NCI-H345 treated with DMSO at 0.1 percent for 48 hours (cell line): ENCODE measurements at regions not wholly inside any gene's neighbourhood (a gene's known extent, or its start where the extent isn't known, plus 50 kb on each side); places are given as distances from the start of the nearest gene placed in this dataset.

Source experiments
- DNase-seq: peaks from one replicate; lab custom pipeline; 2025; ENCODE audit not compliant: unreplicated experiment; lab: John Stamatoyannopoulos, UW

DNA sequence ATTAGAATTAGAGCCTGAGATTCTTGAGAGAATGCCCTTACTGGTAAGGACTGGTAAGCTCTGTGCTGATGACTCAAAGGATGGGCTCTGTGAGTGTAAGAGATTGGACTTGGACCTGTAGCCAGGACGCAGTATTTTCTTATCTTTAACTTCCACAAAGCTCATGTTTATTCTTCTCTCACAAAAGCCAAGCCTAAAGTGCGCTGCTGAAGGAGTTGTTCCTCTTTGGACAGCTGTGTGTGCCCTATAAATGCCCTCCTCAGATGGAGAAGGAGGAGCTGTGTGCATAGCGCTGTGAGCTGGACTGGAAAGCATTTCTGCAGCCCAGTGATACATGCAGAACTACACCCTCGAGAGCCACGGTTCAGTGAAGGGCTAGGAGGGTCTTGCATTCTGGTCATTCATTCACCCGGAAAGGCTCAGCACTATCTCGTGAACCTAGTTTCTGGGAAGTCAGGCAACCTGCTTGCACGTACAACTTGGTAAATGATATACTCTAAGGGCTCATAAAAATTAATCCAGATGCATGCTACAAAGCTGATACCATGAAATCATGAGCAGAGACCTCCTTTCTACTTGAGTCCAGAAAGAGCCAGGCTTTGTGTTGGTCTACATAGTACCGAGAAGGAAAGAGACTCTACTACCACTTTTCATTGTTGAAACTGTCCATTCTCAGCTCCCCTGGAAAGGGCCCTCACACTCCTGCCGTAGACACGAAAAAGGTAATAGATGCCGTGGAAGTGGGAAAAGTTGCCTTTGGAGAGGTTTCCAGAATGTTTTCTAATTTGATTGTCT is 103.0 kb upstream of the TBL1XR1 start:
- no peak for DNase-seq

DNA sequence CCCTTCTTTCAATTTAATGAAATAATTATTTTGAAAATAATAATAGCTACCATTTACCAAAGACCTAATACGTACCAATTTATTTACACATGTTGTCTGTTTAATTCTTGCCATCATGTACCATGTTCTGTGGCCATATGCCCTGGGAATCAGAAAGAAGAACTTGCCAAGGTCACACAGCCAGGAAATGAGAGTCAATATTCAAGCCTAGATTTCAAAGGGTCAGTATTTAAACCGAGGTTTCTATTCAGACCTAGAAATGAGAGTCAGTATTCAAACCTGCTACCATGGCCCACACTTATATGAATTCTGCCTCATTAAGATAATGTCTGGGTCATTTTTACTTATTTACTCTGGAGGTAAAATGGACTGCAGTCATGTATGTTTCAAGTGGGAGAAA is 103.6 kb upstream of the TBL1XR1 start:
- no peak for DNase-seq

DNA sequence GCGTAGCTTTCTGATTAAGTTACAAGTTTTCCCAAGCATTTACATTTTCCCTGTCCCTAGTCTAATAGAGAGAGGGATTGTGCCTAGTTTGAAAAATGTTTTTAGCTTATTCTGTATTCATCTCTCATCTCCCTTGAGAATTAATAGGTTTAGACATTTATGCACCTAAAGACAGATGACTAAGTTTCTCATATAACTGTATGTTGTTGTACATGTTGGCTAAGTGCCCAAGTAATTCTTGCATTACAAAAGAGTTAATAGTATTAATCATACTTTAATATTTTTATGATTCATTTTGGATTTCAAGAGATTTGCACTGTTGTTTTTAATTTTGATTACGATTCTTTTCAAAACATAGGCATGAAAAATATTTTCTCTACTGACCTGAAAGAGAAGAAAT is 109.0 kb upstream of the TBL1XR1 start:
- DNase-seq = no peak

DNA sequence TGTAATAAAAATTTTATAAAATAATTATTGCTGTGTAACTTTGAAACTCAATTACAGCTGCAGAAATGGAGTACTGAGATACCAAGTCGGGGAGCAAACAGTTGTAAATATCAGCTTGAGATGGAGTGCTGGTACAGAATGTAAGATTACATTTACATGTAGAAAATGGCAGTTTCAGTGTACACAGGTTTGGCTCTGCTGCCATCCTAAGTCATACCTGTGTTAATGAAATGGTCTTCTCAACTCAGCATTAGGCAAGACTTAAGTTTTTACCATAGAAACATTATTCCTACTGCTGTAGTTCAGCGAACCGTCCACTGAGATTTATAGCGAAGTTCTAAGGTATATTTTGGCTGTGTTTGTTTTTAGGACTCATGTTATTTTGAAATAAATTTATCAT is 110.1 kb upstream of the TBL1XR1 start:
- DNase-seq = no peak

DNA sequence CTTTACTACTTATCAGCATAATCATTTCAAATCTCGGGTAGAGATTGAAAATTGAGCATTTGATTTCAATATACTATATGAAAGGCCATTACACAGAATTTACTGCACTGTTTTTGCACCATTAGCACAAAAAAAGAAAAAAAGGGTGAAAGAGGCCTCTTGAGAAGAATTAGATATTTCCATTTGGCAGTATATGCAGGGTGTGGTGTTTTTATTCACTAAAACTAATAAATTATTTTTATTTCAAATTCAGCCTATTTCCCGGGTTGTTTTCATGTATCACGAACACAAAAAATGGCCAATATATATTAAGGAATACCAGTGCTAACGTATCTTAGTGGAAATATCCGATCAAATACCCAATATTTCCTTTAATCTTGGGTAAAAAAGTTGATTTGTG is 110.5 kb upstream of the TBL1XR1 start:
- no peak for DNase-seq

DNA sequence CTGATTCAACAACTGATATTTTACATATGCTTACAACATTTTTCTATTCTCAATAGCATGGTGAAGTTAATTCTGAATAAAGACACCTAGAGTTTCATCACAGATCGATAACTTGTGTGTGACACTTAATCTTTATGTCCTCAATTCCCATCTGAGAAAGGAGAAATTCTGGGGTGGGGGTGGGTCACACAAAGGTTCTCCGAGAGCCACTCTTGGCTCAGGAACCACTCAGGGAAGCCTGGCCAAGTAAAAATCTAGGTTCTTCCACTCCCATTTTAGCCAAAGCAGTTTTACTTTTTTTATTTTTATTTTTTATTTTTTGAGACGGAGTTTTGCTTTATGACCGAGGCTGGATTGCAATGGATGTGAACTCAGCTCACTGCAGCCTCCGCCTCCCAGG is 111.0 kb upstream of the TBL1XR1 start:
- no peak for DNase-seq

DNA sequence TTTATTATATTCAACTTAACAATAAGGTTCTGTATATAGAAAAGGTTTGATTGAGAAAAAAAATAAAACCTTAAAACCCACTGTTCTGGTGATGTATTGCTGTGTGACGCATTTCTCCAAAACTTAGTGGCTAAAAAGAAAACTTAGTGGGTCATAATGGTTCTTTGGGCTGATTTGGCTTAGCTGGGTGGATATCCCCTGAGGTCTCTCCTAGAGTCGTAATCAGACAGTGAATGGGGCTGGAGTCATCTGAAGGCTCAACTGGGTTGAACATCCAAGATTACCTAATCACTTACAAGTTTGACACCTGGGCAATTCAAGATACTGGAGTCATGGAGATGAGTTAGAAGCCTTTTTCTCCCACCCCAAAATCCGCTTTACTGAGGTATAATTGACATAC is 111.6 kb upstream of the TBL1XR1 start:
- DNase-seq = no peak

DNA sequence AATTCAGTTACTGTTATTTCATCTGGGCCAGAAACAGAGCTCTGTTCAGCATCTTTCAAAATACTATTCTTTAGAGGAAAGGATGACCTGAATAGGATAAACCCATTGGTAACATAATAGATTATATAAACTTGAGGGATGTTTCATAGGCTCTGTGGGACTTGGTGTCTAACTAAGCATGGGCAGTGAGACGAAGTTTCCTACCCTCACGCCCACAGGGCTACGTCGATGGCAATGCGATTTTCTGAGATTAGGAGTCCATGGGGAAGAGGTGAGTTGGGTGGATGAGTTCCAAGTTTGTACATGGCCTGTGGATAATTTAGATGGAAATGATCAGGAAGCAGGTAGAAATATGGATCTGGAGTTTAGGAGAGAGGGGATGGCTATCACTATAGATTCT is 115.2 kb upstream of the TBL1XR1 start:
- no peak for DNase-seq

DNA sequence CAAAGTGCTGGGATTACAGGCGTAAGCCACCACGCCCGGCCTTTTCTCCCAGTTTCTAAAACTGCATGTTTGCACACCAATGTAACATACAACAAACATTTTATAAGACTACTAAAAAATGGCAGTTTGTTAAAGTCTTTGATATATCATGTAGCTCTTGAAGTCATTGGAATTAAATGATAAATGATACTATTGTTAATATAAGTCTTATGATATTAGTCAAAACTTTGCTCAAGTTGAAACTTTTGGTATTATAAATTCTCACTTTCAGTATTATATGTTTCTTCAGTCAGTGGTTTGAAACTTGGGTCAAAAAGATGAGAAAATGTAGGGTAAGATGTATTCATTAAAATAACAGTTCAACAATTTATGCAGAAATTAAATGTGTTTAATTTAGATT is 117.6 kb upstream of the TBL1XR1 start:
- DNase-seq = no peak

DNA sequence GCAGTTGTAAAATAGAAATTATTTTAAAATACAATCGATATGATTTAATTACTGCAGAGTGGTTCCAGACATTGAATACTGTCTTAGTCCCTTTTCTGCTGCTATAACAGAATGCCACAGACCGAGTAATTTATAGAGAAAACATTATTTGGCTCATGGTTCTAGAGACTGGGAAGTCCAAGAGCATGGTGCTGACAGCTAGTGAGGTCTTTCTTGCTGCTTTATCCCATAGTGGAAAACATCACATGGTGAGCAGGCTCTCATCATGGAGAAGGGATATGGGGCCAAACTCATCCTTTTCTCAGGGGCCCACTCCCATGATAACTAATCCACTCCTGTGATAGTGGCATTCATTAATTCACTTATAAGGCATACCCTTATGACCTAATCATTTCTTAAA is 120.0 kb upstream of the TBL1XR1 start:
- DNase-seq = no peak

DNA sequence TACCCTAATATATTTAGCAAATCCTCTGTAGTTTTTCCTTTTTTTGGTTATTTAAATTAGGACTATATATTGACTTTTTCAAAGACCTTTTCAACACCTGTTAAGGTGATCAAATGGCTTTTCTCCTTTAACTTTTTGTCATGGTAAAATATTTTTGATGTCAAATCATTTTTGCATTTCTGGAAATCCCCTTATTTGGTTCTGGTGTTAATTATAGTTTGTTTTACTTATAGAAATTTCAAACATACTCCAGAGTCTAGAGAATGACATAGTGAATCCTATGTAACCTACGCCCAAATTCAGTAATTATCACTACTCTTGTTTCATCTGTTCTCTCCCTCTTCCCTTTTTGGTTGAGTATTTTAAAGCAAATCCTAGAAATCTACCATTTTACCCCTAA is 121.3 kb upstream of the TBL1XR1 start:
- no peak for DNase-seq

DNA sequence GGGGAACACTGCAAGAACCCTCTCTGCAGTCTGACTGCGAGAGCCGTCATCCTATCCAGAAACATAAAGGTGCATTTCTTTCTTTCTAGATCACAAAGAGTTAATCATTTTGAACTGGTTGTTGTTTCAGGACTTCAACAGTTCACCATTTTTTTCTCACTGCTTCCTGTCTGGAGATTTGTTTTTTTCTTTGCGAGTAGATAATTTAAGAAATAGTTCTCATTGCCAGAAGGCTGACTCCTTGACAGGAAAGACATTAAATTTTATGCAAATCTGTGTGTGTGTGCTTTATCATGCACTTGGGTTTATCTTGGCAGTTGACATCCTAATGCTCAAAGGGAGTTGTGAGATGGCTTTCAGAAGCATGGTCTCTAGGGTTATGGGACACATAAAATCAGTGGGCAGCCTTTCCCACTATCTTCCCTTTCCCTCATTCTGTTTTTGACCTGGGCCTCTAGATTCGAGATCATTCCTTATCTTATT is 123.5 kb upstream of the TBL1XR1 start:
- no peak for DNase-seq

DNA sequence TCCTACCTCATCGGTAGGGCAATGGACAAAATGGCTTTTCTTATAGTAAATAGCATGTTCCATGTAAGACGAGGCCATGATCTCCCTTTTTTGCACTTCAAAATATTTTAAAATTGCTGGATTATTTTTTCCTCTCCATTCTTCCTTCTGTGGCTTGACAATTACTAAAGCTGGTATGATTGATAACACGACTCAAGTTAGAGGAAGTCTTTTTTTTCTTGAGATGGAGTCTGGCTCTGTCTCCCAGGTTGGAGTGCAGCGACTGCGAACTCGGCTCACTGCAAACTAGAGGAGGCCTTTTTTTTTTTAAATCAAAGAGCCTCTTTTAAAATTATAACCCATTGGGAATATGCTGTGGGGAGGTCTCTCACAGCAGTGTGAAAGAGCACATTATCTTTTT is 124.5 kb upstream of the TBL1XR1 start:
- DNase-seq = no peak

DNA sequence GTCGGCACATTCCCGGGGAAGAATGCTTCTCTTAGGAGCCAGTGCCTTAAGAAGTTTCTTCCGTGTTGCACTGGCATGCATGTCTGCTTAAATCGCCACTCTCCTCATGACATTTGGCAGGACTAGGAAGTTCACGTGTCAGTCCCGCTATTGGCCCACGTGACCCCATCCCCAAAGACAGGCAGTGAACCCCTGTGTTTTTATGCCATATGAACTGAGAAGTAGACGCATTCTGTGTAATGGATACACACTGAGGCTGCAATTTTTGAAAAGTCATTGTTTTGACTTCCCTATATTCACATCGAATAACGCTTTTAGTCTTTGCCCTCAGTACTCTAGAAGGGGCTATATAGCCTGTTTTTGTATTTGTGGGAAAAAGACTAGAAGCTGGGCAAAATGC is 125.6 kb upstream of the TBL1XR1 start:
- DNase-seq = no peak

DNA sequence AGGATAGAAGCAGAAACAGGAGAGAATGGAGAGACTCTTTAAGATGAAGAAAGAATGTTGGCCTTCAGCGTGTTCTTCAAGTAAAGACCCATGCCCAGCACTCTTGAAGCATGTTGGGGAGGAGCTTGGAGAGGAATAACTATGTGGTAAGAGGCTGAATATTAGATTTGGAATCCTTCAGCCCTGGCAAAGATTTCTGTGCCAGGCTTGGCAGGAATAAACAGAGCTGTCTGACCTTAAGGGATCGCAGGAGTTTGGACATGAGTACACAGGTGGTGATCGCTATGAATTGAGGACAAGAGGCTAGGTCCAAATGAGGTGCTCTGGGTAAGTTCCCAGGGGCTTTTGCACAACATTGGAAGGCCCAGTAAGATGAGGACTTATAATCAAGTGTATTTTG is 132.6 kb upstream of the TBL1XR1 start:
- no peak for DNase-seq

DNA sequence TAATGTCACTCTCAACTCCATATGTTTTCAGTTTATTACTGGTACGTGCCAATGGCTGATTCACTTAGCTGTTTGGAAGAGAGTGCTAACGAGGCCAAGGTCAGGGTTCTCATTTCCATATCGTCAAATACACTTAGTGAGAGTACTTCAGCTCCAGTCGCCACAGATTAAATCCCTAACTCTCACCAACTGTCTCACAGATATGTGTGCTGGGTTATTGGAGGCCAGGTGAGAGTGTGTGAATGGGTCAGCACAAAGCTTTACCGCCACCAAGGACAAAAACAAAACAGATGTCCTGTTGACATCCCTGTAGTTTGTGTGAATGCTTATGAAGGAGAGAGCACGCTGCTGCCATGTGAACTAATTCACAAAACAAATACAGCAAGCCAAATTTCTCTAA is 133.5 kb upstream of the TBL1XR1 start:
- DNase-seq = no peak

DNA sequence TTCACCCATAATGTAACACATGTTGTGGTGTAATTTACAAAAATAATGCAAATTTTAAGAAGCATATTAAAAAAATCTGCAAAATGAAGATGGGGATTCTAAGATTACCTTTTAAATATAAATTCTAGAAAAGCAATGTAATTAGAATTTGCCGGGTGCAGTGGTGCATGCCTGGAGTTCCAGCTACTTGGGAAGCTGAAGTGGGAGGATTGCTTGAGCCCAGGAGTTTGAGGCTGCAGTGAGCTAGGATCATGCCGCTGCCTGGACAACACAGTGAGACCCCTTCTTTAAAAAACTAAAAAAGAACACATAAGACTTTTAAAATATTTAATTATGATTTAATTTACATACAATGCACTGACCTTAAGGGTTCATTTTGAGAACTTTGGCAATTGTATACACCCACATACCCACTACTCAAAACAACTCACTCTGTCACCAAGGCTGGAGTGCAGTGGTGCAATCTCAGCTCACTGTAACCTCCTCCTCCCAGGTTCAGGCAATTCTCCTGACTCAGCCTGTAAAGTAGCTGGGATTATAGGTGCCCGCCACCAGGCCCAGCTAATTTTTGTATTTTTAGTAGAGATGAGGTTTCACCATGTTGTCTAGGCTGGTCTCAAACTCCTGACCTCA is 134.0 kb upstream of the TBL1XR1 start:
- no peak for DNase-seq

DNA sequence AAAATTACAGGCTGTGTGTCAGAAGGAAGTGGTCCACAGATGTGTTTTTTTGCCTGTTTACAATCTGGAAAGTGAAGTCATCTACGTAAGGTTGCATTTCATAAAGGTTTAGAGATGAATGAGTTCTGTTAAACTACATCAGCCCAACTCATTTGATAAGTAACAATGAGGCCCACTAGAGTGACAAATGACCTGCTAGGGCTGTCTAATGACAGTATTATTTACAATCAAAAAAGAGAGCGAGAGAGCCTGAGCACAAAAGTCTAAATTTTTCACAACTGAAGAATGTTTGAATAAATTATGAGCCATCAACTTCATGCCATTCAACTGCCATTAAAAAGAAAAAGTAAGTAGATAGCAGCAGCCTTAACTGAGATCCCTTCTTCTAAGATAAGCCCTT is 135.7 kb upstream of the TBL1XR1 start:
- DNase-seq = no peak

DNA sequence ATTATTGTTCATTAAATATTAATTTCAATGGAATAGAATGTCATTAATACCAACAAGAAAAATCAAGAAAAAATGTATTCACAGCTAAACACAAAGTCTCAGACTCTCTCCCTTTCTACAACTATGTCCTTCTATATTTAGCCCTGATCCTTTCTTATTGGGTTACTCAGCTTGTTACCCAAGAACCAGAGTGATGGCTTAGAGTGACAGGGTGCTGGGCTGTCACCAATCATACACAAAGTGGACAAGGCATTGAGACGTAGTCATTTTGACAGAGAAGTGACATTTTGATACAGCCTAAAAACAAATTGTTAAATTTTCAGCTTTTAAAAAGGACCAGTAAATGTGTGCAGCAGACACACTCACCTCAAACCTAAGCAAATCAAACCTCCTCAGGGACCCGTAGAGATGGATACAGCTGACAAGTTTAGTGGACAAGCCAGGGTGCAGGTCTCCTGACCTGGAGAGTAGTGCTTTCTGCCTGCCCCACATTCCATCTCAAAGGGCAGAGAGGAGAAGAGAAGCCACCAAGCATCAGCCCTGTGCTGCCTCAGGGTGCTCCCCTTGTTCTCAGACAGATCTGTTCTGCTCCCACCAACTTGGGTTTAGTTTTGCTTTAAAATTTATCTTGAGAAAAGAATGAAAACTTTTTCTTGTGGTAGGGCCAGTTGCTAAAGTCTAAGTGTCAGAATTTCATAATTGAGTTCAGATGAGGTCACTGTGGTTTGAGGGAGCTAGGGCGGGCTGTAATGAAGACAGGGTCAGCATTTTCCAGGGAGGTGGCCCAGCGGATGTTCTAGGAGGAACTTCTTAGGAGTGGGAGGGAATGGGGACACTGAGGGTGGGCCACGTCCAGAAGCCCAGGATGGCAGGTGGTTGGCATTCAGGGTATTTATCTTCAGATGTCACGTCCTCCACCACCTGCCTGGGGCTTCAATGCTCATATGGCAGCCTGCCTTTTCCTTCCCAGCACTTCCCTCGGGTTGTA is 136.5 kb upstream of the TBL1XR1 start:
- no peak for DNase-seq

DNA sequence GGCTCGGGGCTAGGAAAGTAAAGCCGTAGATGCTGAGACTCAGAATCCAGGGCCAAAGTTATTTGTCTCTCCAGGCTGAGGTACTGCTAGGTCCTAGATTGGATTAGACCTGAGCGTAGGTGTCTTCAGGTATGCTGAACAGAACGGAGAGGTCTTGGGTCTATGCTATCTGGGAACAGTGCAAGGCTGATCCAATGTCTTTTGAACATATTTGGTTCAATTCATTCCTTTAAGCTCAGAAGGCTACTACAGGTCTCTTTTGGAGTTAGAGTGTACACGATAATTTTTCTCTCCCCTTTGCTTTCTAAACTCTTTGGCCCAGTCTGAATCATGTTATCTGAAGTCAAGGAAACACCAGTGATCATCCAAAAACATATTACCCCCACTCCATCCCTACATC is 137.5 kb upstream of the TBL1XR1 start:
- no peak for DNase-seq

DNA sequence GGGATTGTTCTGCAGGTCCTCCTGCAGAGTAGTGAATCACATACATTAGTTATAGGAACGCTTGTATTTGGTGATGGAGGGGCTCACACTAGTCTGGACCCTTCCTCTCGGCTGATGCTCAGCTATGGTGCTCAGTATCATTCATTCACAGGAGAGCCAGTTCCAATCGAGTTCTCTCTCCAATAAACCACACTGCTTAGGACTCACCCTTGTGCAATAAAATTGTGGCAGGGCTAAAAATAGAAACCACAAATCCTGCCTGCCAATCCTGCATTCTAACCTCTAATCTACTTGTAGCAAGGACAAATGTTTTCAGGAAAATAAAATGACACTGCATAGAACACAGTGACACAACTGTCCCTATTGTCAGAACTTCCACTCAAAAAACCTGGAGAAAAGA is 138.4 kb upstream of the TBL1XR1 start:
- DNase-seq = no peak
